ENCODE measurements at regions not wholly inside any gene's neighbourhood (a gene's known extent, or its start where the extent isn't known, plus 50 kb on each side); places are given as distances from the start of the nearest gene placed in this dataset.

DNA sequence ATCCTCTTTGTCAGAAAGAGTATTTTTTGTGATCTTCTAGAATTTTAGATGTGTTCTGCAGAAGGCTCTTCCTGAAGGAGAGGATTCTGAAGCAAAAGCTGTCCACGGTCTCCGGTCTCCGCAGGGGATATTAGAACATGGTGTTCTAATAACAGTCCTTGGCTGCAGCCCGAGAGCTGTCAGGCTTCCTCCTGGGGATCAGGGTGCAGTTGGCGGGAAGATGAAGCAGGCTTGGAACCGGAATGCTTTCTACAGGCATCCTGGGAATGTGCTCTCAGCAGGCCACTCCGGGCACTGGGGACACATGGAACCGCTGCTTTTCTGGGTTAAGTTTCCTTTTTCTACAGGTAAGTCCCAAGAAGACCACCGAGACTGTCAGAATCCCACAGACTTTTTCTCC, 118.6 kb upstream of the PARD3 start:
- 26% methylated on average over 7 of the region's 9 CpGs for WGBS (ENCODE audit: low lambda C conversion rate)
- Histone ChIP-seq H3K9ac (ENCODE audit: insufficient read depth, low read depth, low read length) (no peak overlapping the region), H2AFZ (ENCODE audit: low read length) (no peak overlapping the region), H4K20me1 (ENCODE audit: insufficient read depth, low read length) (no peaks in the 10 kb centered on the region), H3K4me2 (ENCODE audit: low read depth, low read length) (peak overlapping the region; percentile 42), H3K79me2 (ENCODE audit: insufficient read depth, low read length) (no peaks in the 10 kb centered on the region), H3K27ac (ENCODE audit: extremely low read length, insufficient read depth, low read length) (no peak overlapping the region), H3K27me3 (ENCODE audit: control insufficient read depth in 1 of 2, insufficient read depth in 2 of 2, low read length in 2 of 2) (peaks cover 0 to 2% of the 10 kb centered on the region in 2 experiments; a peak in 2 of 5 replicates), H3K36me3 (replicated peaks in 1 of 2; ENCODE audit: control insufficient read depth in 1 of 2, insufficient read depth in 2 of 2, low read length in 2 of 2) (no peaks in the 10 kb centered on the region), H3K4me3 (replicated peaks in 1 of 3; ENCODE audit: insufficient read depth in 1 of 3, low read depth in 2 of 3, low read length in 3 of 3) (no peak overlapping the region), H3K9me3 (ENCODE audit: low read length) (no peaks in the 10 kb centered on the region), H3K4me1 (ENCODE audit: insufficient read depth, low read length) (0 out of 2 replicates have a peak, but pooled peaks cover 7% of the 10 kb centered on the region)
- FAIRE-seq, result no peak
- intact Hi-C loops (cut with micrococcal nuclease; ENCODE audit: unreplicated experiment), result no loop called here
- POLR2A ChIA-PET, result no interaction called here
- in situ Hi-C loops (cut with HindIII; ENCODE audit: extremely low pct_ligation_motif_present, low pct_unique_long_range_greater_than_20kb), result no loop called here
- no peak for TF ChIP-seq KDM6A (CRISPR knock-in tag; IDR thresholded peaks at IDR 0.05; ENCODE audit: low read depth)
- TF ChIP-seq TEAD3 (CRISPR knock-in tag; optimal IDR thresholded peaks at IDR 0.05; ENCODE audit: borderline replicate concordance), result peak; percentile 74
- no peak for TF ChIP-seq NFRKB (IDR thresholded peaks at IDR 0.05)
- TF ChIP-seq ZNF180 (CRISPR knock-in tag; IDR thresholded peaks at IDR 0.05; ENCODE audit: borderline replicate concordance, low read depth), result no peak
- TF ChIP-seq, protein P1, sequence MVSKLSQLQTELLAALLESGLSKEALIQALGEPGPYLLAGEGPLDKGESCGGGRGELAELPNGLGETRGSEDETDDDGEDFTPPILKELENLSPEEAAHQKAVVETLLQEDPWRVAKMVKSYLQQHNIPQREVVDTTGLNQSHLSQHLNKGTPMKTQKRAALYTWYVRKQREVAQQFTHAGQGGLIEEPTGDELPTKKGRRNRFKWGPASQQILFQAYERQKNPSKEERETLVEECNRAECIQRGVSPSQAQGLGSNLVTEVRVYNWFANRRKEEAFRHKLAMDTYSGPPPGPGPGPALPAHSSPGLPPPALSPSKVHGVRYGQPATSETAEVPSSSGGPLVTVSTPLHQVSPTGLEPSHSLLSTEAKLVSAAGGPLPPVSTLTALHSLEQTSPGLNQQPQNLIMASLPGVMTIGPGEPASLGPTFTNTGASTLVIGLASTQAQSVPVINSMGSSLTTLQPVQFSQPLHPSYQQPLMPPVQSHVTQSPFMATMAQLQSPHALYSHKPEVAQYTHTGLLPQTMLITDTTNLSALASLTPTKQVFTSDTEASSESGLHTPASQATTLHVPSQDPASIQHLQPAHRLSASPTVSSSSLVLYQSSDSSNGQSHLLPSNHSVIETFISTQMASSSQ (IDR thresholded peaks at IDR 0.05; ENCODE audit: low read depth), result no peak
- TF ChIP-seq, protein P1 (CRISPR knock-in tag; IDR thresholded peaks at IDR 0.05; ENCODE audit: borderline replicate concordance), result no peak
- TF ChIP-seq, protein P2, sequence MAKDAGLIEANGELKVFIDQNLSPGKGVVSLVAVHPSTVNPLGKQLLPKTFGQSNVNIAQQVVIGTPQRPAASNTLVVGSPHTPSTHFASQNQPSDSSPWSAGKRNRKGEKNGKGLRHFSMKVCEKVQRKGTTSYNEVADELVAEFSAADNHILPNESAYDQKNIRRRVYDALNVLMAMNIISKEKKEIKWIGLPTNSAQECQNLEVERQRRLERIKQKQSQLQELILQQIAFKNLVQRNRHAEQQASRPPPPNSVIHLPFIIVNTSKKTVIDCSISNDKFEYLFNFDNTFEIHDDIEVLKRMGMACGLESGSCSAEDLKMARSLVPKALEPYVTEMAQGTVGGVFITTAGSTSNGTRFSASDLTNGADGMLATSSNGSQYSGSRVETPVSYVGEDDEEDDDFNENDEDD (CRISPR knock-in tag; IDR thresholded peaks at IDR 0.05; ENCODE audit: borderline replicate concordance), result 0 out of 2 replicates have a peak, but pooled peaks have one; percentile 14
- no peak for TF ChIP-seq FOXM1 (CRISPR knock-in tag; IDR thresholded peaks at IDR 0.05)
- TF ChIP-seq REXO4 (CRISPR knock-in tag; IDR thresholded peaks at IDR 0.05; ENCODE audit: borderline replicate concordance), result no peak
- no peak for TF ChIP-seq ZNF143 (CRISPR knock-in tag; IDR thresholded peaks at IDR 0.05)
- TF ChIP-seq TFDP2 (CRISPR knock-in tag; IDR thresholded peaks at IDR 0.05), result peak; percentile 53; the same call in 1 of the 2 replicates
- CTCF ChIA-PET (ENCODE audit: low intra/inter-chr PET ratio, low total read pairs), result no interaction called here
- BruUV-seq (replicated peaks), result no TSS peak
- DNase-seq (ENCODE audit: low spot score), result no peak
- peak; percentile 86 for ATAC-seq
